ENCODE measurements at regions not wholly inside any gene's neighbourhood (a gene's known extent, or its start where the extent isn't known, plus 50 kb on each side); places are given as distances from the start of the nearest gene placed in this dataset.
"Not testable (repeated sequence)": the region's sequence is repeated elsewhere in the genome, so short reads cannot be mapped to it uniquely, and the experiment has no call there.

DNA sequence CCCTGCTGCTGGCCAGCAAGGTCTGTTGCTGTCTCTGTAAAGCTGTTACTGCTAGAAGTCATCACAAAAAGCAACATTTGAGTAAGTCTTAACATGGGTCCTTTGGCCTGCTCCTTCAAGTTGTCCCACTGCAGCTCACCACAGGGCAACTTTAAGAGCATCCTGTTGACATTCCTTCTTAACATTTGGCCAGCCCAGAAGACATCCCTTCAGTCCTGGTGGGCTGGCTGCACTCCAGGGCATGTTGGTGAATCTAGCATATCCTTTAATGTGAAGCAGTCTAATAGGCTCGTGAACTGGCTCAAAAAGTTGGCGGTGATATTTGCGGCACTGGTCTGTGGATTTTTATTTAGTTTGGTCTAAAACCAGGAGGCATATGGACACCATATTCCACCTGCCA, 92.2 kb upstream of the MAML3 start:
- no peak for DNase-seq (ENCODE audit: low spot score)

DNA sequence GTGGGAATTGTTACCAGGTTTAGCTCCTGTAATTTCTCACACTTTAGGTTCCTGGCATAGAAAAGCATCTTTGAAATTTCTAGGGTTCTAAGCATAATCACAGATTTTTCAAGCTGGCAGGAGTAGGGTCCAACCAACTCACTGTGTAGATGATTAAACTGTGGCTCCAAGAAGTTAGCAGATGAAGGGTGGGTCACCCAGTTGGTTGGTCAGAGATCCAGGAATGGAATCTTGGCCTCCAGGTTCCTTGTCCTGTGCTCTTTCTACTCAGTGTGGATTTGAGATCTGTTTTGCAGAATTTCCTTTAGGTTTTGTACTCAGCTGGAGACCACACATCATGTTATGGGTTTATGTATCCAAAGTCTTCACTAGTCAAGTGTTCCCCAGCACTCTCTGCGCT, 90.3 kb upstream of the MAML3 start:
- no peak for DNase-seq (ENCODE audit: low spot score)

DNA sequence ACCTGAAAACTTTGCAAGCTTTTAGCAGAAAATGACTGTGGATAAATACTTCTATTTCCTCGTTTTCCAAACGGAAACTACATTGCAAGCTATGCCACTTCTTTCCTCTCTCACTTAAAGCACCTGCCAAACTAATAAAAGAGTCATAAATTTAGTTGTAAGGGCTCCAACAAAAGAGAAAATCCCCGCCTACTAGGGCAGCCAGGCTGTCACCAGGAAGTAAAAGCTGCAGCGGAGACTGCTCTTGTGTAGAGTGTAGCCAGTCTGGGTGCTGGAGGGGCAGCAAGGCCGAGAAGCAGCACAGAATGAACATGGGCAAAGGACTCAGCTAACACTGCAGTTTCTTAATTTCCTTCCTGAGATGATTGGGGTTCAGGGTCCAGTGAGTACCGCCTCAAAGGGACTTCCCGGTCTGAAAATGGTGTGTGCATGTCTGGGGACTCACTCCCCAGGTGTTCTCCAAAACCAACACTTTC, 89.3 kb upstream of the MAML3 start:
- DNase-seq (ENCODE audit: low spot score), result no peak

DNA sequence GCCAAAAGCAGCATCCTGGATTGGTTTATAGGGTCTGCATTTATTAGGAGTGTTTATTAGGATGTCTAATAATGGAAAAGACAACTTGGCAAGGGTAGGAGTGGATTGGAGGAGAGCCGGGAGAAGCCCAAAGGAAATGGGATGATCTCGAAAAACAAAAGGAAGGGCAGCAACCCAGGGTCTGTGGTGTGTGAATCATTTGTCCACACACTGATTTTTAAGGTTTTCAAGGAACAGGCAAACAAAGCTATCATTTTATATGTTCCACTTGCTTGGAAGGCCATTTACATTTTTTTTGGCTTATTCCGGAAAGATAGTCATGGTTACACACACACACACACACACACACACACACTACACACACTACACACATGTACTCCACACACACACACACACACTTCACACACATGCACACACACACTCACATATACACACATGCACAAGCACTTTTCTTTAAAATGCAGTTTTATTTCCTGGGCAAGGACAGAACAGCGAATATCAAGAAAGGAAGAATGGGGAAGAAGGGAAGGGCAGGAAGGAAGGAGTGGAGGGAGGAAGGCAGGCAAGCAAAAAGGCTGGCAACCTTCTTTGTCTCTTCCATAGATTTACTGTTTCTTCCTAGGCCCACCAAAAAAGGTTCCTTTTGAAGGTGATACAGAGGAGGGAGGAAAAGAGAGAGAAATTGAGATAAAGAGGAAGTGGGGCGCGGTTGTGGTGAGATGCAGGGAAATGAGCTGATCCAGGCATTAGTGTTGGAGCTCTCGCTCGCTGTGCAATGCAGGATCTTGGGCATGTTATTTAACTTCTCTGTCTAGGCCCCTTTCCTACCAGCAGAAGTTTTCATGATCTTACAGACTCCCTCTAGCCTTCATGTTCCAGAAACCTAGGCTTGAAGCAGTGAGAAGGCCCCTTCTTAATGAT, 88.6 kb upstream of the MAML3 start:
- DNase-seq (ENCODE audit: low spot score), result no peak

DNA sequence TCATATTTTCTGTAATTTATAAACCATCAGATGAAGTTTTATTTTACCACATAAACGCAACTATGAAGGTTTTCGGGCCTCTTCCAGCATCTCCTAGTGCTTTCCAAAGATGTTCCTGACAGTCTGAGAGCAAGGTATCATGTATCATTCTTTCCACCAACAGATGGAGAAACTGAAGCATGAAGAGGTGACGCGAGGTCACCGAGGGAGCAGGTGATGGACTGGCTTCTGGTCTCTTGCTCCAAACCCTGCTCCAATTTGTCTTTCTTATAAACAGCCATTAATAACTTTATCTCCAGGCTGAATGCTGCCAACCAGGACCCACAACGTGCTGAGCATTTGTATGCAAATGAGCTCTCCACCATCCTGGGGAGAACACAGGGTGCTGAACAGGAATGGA, 86.3 kb upstream of the MAML3 start:
- no peak for DNase-seq (ENCODE audit: low spot score)

DNA sequence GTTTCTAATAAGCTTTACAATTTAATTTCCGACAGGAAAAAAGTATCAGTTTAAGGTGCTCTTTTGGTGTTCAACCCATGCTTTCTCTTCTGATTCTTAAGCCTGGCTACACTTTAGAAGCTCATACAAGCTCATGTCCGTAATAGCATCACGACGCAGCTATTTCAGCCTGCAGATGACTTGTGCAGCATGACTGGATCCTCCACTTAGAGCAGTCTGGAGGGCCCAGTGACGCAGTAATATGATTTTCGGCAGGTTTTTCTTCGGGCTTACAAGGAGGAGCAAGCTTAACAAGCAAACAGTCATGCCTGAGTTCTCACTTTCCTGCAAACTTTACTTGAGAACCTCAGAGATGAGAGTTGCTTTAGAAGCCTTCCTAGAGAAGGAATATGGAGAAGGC, 85.3 kb upstream of the MAML3 start:
- DNase-seq (ENCODE audit: low spot score), result no peak

DNA sequence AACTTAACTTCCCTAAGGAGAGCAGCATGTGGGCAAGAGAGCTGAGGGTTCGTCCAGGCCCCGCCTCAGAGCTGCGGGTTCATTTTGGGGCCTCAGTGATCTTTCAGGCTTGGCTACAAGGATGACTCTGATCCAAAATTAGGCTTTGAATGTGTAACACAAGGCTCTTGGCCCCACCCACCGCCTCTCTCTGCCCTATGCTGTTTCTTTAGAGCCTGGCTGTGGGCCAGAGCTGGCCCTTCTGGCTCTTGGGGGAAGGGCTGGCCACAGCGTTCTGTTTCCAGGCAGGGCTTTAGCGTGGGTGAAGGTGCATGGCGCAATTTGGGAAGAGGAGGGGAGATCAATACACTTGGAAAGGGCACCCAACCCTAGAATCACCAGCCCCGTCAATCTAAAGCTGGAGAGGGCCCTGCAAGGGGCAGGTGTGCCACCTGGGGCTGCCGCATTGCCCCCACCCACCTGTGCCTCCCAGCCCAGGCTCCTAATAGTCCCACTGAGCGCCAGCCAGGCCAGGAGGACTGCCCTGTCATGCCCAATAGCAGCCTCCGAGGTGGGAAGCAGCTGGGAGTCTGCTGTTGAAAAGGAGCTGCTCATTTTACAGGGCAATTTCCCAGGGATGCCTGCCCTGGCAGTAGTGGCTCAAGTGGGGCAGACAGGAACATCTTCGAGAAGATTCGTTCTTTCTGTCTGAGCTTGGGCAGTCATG, 84.5 kb upstream of the MAML3 start:
- DNase-seq (ENCODE audit: low spot score), result peak; percentile 77

DNA sequence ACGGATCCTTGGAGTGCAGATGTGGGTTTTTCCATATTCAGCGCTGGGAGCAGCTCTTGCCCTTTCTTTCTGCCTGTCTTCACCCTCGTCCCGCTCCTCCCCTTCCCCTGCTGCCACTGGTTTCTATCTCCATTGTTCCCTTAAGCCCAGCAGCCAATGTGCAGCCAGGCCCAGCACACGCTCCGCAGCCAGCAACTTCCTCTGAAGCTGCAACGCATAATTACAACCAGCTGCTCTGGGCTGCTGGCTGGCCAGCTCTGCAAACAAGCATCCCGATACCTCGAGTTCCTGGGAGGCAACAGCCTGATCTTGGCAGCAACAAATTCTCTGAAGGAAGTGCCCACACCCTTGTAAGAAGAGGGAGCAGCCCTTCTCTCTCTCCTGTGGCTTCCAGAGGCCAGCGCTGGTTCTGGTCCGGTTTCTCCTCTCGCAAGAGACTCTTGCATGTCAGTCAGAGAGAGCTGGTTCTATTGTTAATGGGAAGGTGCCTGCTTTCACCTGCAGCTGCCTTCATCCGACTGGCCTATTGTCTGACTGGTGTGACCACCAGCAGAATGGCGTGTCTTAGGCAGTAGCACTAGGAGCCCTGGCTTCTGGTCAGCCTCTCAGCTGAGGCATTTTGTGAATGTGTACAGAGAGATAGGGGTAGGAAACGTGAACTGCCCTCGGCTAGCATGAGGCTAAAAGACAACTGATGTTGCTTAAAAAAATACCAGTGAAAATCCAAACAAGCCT, 83.8 kb upstream of the MAML3 start:
- peak; percentile 81 for DNase-seq (ENCODE audit: low spot score)

DNA sequence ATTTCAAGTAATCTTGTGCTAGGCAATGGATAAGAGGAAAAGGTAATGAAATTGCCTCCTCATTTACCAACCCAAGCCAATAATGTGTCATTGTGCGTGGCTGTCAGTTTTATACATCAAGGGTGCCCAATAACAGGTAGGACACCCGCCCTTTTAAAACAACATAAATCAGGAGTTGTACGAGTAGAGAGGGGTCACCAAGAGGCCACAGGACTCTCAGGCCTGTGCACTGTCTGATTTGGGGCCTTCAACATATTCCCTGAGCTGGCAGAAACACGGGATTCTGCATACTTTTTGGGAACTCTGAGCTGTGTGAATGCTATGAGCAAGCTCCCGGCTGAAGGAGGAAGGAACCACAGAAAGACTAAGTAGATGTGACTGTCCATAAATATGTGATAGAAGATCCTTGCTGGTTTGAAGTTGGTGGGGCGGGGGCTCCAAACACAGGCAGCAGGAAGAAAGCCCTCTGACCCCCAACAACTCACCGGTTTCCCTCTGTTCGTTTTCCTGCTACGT, 82.7 kb upstream of the MAML3 start:
- no peak for DNase-seq (ENCODE audit: low spot score)

DNA sequence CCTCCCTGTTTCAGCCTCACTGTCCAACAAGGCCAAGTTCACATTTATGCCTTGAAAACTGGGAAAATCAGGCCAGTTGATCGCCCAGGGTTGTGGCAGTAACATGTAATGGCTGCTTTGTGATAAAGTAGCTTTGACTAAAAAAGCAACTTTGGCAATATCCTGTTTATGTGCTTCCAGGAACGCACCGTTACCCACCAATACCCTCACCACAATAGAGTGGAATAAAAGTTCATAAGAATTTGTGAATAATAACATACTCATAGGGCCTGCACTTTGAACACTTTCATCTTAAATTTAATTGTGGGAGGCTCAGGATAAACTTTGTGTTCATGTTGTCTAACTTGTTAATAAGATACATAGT, 80.7 kb upstream of the MAML3 start:
- DNase-seq (ENCODE audit: low spot score), result no peak

DNA sequence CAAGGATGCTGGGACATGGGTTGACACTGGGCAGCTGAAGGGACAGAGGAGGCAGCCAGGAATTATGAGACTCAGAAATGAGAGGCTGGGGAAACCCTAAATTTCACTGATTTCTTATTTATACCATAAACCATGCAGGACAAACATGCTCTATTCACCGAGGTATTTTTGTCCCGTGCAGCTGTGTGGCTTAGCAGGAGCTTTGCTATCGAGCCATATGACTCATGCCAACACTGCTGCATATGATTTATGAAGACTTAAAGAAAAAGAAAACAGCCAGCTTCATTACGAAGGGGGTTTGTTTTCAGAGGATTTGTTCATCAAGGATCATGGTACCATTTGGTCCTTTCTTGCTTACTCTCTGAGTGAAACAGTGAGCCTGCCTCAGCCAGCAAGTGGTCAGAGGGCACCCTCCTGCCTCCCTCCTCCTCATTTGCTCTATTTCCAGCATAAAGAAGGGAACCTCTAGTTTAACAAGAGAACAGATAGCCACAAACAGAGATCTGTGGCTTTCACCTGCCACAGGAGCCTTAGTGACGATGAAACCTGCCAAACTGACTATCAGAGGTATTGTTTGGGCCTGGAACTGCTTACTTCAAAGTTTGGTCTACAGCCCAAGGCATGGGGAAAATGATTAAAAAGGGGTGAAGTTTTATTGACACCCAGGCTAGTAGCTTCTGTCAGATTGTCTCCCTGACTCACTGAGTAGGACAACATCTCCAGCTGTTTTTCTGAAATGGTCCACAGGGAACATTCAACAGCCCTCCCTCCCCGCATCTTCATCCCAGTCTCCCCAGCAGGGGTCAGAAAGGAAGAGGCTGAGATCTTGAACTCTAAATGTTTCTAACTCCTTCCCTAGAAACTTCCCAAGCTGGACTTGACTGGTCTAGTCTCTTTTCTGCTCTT, 80.1 kb upstream of the MAML3 start:
- DNase-seq (ENCODE audit: low spot score), result no peak

DNA sequence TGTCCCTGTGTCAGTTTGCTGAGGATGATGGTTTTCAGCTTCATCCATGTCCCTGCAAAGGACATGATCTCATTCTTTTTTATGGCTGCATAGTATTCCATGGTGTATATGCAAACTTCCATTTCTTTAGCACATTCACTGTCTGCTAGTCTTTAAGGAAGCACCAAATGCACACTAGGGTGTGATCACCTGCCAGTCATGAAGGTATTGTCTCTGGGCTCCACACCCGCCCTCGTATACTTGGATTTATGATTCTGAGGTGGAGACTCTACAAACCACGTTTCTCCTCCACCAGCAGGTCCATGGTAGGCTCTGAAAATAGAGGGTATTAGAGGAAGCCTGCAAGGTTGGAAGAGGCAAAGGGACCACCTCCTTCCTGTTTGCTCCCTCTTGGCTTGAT, 75.9 kb upstream of the MAML3 start:
- no peak for DNase-seq (ENCODE audit: low spot score)

DNA sequence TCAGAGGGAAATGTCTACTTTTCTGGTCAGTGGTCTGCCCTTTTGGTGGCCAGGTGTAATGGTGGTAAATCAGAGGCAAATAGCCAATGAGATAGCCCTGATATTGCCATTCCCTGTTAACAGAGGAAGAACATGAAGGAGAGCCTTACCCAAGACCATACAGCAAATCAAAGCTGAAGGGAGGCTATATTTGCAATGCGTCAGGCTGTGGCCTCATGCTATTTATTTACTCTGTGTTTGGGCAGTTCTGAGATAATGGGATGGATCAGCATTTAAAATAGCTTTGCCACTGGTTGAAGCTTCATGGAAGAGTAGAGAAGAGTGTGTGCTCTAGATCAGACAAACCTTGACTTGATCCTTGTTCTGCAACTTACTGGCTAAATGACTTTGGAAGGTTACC, 73.3 kb upstream of the MAML3 start:
- no peak for DNase-seq (ENCODE audit: low spot score)

DNA sequence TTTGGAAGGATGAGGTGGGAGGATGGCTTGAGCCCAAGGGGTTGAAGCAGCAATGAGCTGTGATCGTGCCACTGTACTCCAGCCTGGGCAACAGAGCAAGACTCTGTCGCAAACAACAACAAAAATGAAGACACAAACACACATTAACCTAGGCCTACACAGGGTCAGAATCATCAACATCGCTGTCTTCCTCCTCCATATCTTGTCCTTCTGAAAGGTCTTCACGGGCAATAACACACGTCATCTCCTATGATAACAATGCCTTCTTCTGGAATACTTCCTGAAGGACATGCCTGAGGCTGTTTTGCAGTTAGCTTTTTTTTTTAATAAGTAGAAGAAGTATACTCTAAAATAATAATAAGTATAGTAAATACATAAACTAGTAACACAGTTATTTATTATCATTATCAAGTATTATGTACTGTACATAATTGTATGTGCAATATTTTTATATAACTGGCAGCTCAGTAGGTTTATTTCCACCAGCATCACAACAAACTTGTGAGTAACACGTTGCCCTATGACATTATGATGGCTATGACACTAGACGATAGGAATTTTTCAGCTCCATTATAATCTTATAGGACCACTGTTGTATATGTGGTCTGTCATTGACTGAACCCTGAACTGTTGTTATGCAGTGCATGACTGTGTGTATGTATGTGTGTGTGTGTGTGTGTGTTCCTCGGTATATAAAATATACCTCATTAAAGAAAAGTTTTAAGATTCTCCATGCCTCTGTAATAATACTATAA, 69.2 kb upstream of the MAML3 start:
- no peak for DNase-seq (ENCODE audit: low spot score)

DNA sequence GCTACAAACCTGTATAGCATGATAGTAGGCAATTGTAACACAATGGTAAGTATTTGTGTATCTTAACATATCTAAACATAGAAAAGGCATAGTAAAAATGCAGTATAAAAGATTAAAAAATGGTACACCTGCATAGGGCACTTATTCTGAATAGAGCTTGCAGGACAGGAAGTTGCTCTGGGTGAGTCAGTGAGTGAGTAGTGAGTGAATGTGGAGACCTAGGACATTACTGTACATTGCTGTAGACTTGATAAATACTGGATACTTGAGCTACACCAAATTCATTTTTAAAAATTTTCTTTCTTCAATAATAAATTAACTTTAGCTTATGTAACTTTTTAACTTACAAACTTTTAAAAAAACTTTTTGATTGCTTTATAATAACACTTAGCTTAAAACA, 68.2 kb upstream of the MAML3 start:
- no peak for DNase-seq (ENCODE audit: low spot score)

DNA sequence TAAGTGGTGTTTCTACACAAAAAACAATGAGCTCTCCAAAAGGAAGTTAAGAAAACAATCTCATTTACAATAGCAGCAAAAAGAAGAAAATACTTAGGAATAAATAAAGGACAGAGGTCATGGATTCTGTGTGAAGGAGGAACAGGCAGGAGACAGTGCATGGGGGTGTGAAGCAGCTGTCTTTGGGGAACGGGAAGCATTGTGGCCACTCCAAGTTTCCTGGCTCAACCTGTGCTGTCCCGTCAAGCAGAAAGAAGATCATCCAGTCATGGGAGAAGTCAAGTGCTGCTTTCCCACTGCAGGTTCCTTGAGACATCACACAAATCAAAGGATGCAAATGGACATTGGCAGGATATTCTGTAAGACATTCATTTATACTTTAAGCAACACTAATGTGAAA, 66.1 kb upstream of the MAML3 start:
- DNase-seq (ENCODE audit: low spot score), result no peak

DNA sequence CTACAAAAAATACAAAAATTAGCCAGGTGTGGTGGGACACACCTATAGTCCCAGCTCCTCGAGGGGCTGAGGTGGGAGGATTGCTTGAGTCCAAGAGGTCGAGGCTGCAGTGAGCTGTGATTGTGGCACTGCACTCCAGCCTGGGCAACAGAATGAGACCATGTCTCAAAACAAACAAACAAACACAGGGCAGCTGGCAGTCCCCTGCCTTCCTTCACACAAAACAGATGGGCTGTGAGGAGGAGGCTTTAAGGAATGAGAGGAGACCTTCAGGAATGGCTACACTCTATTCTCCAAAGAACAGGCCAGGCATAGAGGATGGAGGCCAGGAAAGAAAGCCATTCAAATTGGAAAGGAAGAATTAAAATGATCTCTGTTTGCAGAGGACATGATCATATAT, 65.6 kb upstream of the MAML3 start:
- no peak for DNase-seq (ENCODE audit: low spot score)

DNA sequence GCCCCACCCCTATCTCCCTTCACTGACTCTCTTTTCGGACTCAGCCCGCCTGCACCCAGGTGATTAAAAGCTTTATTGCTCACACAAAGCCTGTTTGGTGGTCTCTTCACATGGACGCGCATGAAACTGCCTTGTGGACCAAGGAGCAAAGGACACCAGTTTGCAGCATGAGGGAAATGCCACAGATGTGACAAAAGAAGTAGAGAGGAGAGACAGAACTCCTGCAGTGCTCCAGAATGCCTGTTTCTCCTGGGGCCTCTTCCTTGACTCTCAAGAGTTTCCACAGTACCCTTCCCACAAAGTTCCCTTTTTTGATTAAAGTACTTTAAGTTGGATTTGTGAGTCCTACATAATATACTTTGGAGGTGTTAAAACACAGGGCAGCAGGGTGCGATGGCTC, 65.1 kb upstream of the MAML3 start:
- DNase-seq (ENCODE audit: low spot score), result not testable (repeated sequence)

DNA sequence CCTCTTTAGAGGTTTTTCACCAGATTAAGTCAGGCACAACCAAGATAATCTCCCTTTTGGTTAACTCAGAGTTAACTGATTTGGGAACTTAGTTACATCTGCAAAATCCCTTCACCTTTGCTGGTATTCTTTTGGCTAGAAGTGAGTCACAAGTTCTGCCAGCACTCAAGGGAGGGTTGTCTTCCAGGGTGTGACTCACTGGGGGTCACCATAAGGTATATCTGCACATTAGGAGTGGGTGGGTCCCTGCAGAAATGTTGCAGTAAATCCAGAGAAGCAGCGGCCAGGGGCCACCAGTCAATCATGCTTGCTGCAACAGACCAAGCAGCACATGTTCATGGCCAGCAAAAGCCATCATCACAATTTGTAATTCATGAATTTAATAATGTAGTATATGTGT, 59.8 kb upstream of the MAML3 start:
- no peak for DNase-seq (ENCODE audit: low spot score)

DNA sequence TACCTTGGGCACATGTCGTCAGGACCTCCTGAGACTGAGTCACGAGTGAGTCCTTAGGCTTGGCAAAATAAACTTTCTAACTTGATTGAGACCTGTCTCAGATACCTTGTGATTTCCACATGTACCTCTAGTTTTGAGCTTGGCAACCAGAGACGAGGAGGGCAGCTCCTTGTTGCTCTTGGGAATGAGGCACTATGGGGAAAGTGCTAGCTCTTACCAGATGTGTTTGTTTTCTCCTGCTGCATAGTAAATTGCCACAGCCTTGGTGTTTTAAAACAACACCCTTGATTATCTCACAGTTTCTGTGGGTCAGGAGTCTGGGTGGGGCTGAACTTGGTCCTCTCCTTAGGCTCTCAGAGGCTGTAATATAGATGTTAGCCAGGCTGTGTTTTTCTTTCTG, 59.1 kb upstream of the MAML3 start:
- no peak for DNase-seq (ENCODE audit: low spot score)

DNA sequence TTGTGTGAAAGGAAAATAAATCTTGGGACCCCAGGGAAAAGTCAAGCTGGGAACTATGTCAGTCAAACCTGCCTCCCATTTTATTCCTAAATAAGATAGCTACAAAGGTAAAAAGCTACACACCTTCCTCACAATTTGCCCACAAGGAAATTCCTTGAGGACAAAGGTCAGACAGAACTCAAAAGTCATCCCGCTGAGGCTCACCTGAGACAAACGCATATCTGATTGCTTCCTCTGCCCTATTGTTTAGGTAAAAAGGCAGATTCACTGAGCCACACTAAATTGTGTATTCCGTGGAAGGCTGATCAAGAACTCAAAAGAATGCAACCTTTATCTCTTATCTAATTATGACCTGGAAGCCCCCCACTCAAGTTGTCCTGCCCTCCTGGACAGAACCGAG, 58.7 kb upstream of the MAML3 start:
- no peak for DNase-seq (ENCODE audit: low spot score)
